ENCODE measurements at regions not wholly inside any gene's neighbourhood (a gene's known extent, or its start where the extent isn't known, plus 50 kb on each side); places are given as distances from the start of the nearest gene placed in this dataset.

DNA sequence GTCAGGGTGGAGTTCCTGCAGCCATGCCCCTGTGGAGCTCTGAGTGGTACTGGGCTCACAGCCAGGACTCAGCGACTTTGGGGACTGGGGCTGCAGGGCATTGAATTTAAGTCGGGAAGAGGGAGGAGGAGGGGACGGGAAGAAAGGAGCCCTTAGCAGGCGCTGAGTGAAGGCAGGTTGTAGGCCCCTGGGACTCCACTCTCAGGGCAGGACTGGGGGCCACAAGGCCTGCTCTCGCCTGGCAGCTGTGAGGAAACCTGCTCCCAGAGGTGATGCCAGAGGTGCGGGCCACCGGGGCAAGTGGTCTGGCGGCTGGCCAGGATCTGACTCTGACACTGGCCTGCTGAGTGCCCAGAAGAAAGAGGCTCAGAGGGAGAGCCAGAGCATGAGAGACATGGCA is 73.5 kb downstream of the EPHB3 start:
- H3K27ac ChIP-seq (ENCODE audit: control insufficient read depth, insufficient read depth, low read length) = no peak overlapping the region
- H3K27me3 ChIP-seq (ENCODE audit: control insufficient read depth, extremely low read depth, insufficient read depth, low read length) = peaks cover 3% of the 10 kb centered on the region
- no peaks in the 10 kb centered on the region for H3K79me2 ChIP-seq (ENCODE audit: control insufficient read depth, insufficient read depth, low read length)
- peaks cover 13% of the 10 kb centered on the region for H3K4me1 ChIP-seq (ENCODE audit: control insufficient read depth, extremely low read depth, insufficient read depth, low read length)
- dilution Hi-C loops (cut with MboI; ENCODE audit: extremely low pct_ligation_motif_present, low sequenced_read_pairs) = no loop called here
- H2AFZ ChIP-seq (ENCODE audit: control insufficient read depth, low read length) = no peak overlapping the region
- H4K20me1 ChIP-seq (ENCODE audit: control insufficient read depth, extremely low read depth, insufficient read depth, low read length) = no peaks in the 10 kb centered on the region
- H3K9ac ChIP-seq (ENCODE audit: control insufficient read depth, extremely low read depth, insufficient read depth, low read length) = no peak overlapping the region
- no peak overlapping the region for H3K4me2 ChIP-seq (ENCODE audit: control insufficient read depth, extremely low read depth, insufficient read depth, low read depth, low read length)
- no peak for TF ChIP-seq EZH2 (IDR thresholded peaks at IDR 0.05; ENCODE audit: low read length)
- TF ChIP-seq, protein P1, sequence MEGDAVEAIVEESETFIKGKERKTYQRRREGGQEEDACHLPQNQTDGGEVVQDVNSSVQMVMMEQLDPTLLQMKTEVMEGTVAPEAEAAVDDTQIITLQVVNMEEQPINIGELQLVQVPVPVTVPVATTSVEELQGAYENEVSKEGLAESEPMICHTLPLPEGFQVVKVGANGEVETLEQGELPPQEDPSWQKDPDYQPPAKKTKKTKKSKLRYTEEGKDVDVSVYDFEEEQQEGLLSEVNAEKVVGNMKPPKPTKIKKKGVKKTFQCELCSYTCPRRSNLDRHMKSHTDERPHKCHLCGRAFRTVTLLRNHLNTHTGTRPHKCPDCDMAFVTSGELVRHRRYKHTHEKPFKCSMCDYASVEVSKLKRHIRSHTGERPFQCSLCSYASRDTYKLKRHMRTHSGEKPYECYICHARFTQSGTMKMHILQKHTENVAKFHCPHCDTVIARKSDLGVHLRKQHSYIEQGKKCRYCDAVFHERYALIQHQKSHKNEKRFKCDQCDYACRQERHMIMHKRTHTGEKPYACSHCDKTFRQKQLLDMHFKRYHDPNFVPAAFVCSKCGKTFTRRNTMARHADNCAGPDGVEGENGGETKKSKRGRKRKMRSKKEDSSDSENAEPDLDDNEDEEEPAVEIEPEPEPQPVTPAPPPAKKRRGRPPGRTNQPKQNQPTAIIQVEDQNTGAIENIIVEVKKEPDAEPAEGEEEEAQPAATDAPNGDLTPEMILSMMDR (optimal IDR thresholded peaks at IDR 0.05 in 1 of 3, IDR thresholded peaks at IDR 0.05 in 1 of 3, conservative IDR thresholded peaks at IDR 0.05 in 1 of 3; ENCODE audit: extremely low read depth in 1 of 3, insufficient read depth in 2 of 3, low read length in 3 of 3) = no peak
- no peak for DNase-seq (ENCODE audit: low read depth, low spot score)
- no peaks in the 10 kb centered on the region for H3K36me3 ChIP-seq (ENCODE audit: control insufficient read depth in 2 of 2, extremely low read depth in 1 of 2, insufficient read depth in 2 of 2, low read length in 2 of 2)
- H3K9me3 ChIP-seq (ENCODE audit: control insufficient read depth, low read depth, low read length) = no peaks in the 10 kb centered on the region
- no peak for FAIRE-seq
- no peaks in the 10 kb centered on the region for H3K9me1 ChIP-seq (ENCODE audit: control insufficient read depth, extremely low read depth, insufficient read depth, low read length)
- H3K4me3 ChIP-seq (ENCODE audit: control insufficient read depth in 2 of 3, extremely low read depth in 1 of 3, insufficient read depth in 2 of 3, low read depth in 1 of 3, low read length in 3 of 3) = no peak overlapping the region

DNA sequence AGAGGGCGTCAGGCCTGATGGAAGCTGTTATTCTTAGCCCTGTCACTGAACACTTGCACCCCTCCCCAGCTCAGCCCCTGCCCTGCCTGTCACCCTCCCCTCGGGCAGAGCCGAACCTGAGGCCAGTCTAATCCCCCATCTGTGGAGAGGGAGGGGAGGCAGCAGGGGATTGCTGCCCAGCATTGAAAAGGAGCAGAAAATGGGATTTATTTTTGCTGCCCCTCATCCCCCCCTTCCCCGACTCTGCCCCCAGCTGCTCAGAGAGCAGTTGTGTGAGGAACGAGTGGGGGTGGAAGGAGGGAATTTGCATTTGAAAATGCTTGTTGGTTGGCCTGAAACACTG is 71.6 kb downstream of the EPHB3 start:
- H3K4me3 ChIP-seq (ENCODE audit: control insufficient read depth in 2 of 3, extremely low read depth in 1 of 3, insufficient read depth in 2 of 3, low read depth in 1 of 3, low read length in 3 of 3) = no peak overlapping the region
- TF ChIP-seq EZH2 (IDR thresholded peaks at IDR 0.05; ENCODE audit: low read length) = no peak
- TF ChIP-seq, protein P1 (optimal IDR thresholded peaks at IDR 0.05 in 1 of 3, IDR thresholded peaks at IDR 0.05 in 1 of 3, conservative IDR thresholded peaks at IDR 0.05 in 1 of 3; ENCODE audit: extremely low read depth in 1 of 3, insufficient read depth in 2 of 3, low read length in 3 of 3) = no peak
- peaks cover 13% of the 10 kb centered on the region for H3K4me1 ChIP-seq (ENCODE audit: control insufficient read depth, extremely low read depth, insufficient read depth, low read length)
- no peak for DNase-seq (ENCODE audit: low read depth, low spot score)
- no peaks in the 10 kb centered on the region for H3K36me3 ChIP-seq (ENCODE audit: control insufficient read depth in 2 of 2, extremely low read depth in 1 of 2, insufficient read depth in 2 of 2, low read length in 2 of 2)
- H3K9me1 ChIP-seq (ENCODE audit: control insufficient read depth, extremely low read depth, insufficient read depth, low read length) = no peaks in the 10 kb centered on the region
- H3K27me3 ChIP-seq (ENCODE audit: control insufficient read depth, extremely low read depth, insufficient read depth, low read length) = peaks cover 3% of the 10 kb centered on the region
- no peaks in the 10 kb centered on the region for H4K20me1 ChIP-seq (ENCODE audit: control insufficient read depth, extremely low read depth, insufficient read depth, low read length)
- H3K9ac ChIP-seq (ENCODE audit: control insufficient read depth, extremely low read depth, insufficient read depth, low read length) = no peak overlapping the region
- H3K4me2 ChIP-seq (ENCODE audit: control insufficient read depth, extremely low read depth, insufficient read depth, low read depth, low read length) = no peak overlapping the region
- no peak overlapping the region for H3K27ac ChIP-seq (ENCODE audit: control insufficient read depth, insufficient read depth, low read length)
- no peak overlapping the region for H2AFZ ChIP-seq (ENCODE audit: control insufficient read depth, low read length)
- H3K9me3 ChIP-seq (ENCODE audit: control insufficient read depth, low read depth, low read length) = no peaks in the 10 kb centered on the region
- FAIRE-seq = no peak
- dilution Hi-C loops (cut with MboI; ENCODE audit: extremely low pct_ligation_motif_present, low sequenced_read_pairs) = no loop called here
- no peaks in the 10 kb centered on the region for H3K79me2 ChIP-seq (ENCODE audit: control insufficient read depth, insufficient read depth, low read length)
